ENCODE measurements at regions not wholly inside any gene's neighbourhood (a gene's known extent, or its start where the extent isn't known, plus 50 kb on each side); places are given as distances from the start of the nearest gene placed in this dataset.

DNA sequence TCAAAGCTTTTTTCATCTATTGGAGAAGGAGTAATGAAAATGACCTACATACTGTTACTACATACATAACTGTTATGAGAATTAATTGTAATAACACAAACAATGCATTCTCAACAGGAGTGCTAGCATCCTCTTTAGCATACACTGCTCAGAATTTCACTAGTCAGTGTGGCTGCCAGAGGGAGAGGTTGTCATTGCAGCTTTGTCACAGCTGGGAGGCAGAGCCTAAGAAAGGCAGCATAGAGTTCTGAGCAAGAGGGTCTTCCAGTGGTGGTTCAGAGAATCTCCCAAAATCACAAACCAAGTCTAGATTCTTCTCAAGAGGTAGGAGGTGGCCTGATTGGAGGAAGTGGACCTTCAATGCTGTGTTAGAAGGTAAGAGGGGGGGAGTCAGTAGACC lies 286.7 kb upstream of the CYRIA start:
- no peaks in the 10 kb centered on the region for H3K4me1 ChIP-seq (ENCODE audit: control insufficient read depth, insufficient read depth, low read depth, low read length)
- H3K4ac ChIP-seq (ENCODE audit: low read depth in 1 of 2, low read length in 2 of 2) = no peak overlapping the region
- no peaks in the 10 kb centered on the region for H3K27me3 ChIP-seq (ENCODE audit: control insufficient read depth in 1 of 2, insufficient read depth in 1 of 2, low read length in 2 of 2)
- no peak overlapping the region for H3K4me2 ChIP-seq (ENCODE audit: low read length, poor library complexity, severe bottlenecking)
- no peak overlapping the region for H4K91ac ChIP-seq (ENCODE audit: low read length)
- H3K79me1 ChIP-seq (replicated peaks; ENCODE audit: low read length, poor library complexity, severe bottlenecking) = no peaks in the 10 kb centered on the region
- no peak overlapping the region for H2AK5ac ChIP-seq (ENCODE audit: low read length, severe bottlenecking)
- DNase-seq = no peak
- H3K18ac ChIP-seq (ENCODE audit: low read depth in 1 of 2, low read length in 2 of 2) = no peak overlapping the region
- H3K23ac ChIP-seq (ENCODE audit: low read length in 2 of 2) = no peak overlapping the region
- H2BK15ac ChIP-seq (ENCODE audit: low read depth, poor library complexity, severe bottlenecking) = no peak overlapping the region
- no peaks in the 10 kb centered on the region for H3K9me3 ChIP-seq (ENCODE audit: control insufficient read depth, low read length)
- H3K14ac ChIP-seq (ENCODE audit: low read length in 2 of 2) = no peak overlapping the region
- H2BK5ac ChIP-seq (ENCODE audit: low read depth, low read length, poor library complexity, severe bottlenecking) = no peak overlapping the region
- no peak overlapping the region for H2BK120ac ChIP-seq (ENCODE audit: low read depth, low read length)
- H2AFZ ChIP-seq (ENCODE audit: low read depth, low read length) = no peak overlapping the region
- H4K8ac ChIP-seq (ENCODE audit: low read length) = no peak overlapping the region
- no peaks in the 10 kb centered on the region for H3K36me3 ChIP-seq (ENCODE audit: control insufficient read depth in 1 of 2, insufficient read depth in 2 of 2, low read depth in 1 of 2, low read length in 2 of 2)
- H3K4me3 ChIP-seq (ENCODE audit: insufficient read depth in 1 of 2, low read depth in 1 of 2, low read length in 2 of 2) = no peak overlapping the region
- no peak overlapping the region for H3K27ac ChIP-seq (ENCODE audit: low read length, poor library complexity, severe bottlenecking)
- no peak overlapping the region for H2BK12ac ChIP-seq (ENCODE audit: low read length in 2 of 2)
- no peak overlapping the region for H3K9ac ChIP-seq (ENCODE audit: low read length)

GRCh38 chr2:16950436-16950835 lies 284.8 kb upstream of the CYRIA start:
- no peaks in the 10 kb centered on the region for H3K36me3 ChIP-seq (ENCODE audit: control insufficient read depth in 1 of 2, insufficient read depth in 2 of 2, low read depth in 1 of 2, low read length in 2 of 2)
- H3K14ac ChIP-seq (ENCODE audit: low read length in 2 of 2) = no peak overlapping the region
- no peak overlapping the region for H3K18ac ChIP-seq (ENCODE audit: low read depth in 1 of 2, low read length in 2 of 2)
- H2BK12ac ChIP-seq (ENCODE audit: low read length in 2 of 2) = no peak overlapping the region
- no peak overlapping the region for H3K23ac ChIP-seq (ENCODE audit: low read length in 2 of 2)
- no peaks in the 10 kb centered on the region for H3K79me1 ChIP-seq (replicated peaks; ENCODE audit: low read length, poor library complexity, severe bottlenecking)
- no peak overlapping the region for H4K8ac ChIP-seq (ENCODE audit: low read length)
- H4K91ac ChIP-seq (ENCODE audit: low read length) = no peak overlapping the region
- H3K9ac ChIP-seq (ENCODE audit: low read length) = no peak overlapping the region
- H3K4me3 ChIP-seq (ENCODE audit: insufficient read depth in 1 of 2, low read depth in 1 of 2, low read length in 2 of 2) = no peak overlapping the region
- no peak overlapping the region for H2AK5ac ChIP-seq (ENCODE audit: low read length, severe bottlenecking)
- H3K27me3 ChIP-seq (ENCODE audit: control insufficient read depth in 1 of 2, insufficient read depth in 1 of 2, low read length in 2 of 2) = no peaks in the 10 kb centered on the region
- H2BK120ac ChIP-seq (ENCODE audit: low read depth, low read length) = no peak overlapping the region
- WGBS = 79% methylated on average over 2 of the region's 2 CpGs
- no peaks in the 10 kb centered on the region for H3K9me3 ChIP-seq (ENCODE audit: control insufficient read depth, low read length)
- H3K4me1 ChIP-seq (ENCODE audit: control insufficient read depth, insufficient read depth, low read depth, low read length) = no peaks in the 10 kb centered on the region
- H3K27ac ChIP-seq (ENCODE audit: low read length, poor library complexity, severe bottlenecking) = no peak overlapping the region
- no peak overlapping the region for H2BK5ac ChIP-seq (ENCODE audit: low read depth, low read length, poor library complexity, severe bottlenecking)
- H2BK15ac ChIP-seq (ENCODE audit: low read depth, poor library complexity, severe bottlenecking) = no peak overlapping the region
- H3K4ac ChIP-seq (ENCODE audit: low read depth in 1 of 2, low read length in 2 of 2) = no peak overlapping the region
- DNase-seq = no peak
- no peak overlapping the region for H3K4me2 ChIP-seq (ENCODE audit: low read length, poor library complexity, severe bottlenecking)
- no peak overlapping the region for H2AFZ ChIP-seq (ENCODE audit: low read depth, low read length)

DNA sequence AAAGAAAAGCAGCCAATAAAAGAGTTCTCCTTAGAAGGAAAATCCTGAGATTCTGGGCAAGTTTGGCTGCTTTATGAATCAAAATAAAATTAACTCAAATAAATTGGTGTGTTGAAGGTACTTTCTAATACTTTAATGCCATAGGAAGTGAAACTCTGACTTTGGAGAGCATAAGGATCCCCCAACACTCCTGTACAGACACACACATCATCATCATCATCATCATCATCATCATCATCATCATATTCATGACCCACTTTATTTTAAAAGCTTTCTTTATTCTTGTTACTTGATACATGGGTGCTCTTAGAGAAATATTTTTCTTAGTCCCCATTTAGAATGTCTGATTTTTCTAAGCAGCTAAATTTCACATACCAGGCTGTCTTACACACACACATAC lies 283.1 kb upstream of the CYRIA start:
- Histone ChIP-seq H3K18ac (ENCODE audit: low read depth in 1 of 2, low read length in 2 of 2) (no peak overlapping the region), H3K27me3 (ENCODE audit: control insufficient read depth in 1 of 2, insufficient read depth in 1 of 2, low read length in 2 of 2) (no peaks in the 10 kb centered on the region), H3K4ac (ENCODE audit: low read depth in 1 of 2, low read length in 2 of 2) (no peak overlapping the region), H3K36me3 (ENCODE audit: control insufficient read depth in 1 of 2, insufficient read depth in 2 of 2, low read depth in 1 of 2, low read length in 2 of 2) (no peaks in the 10 kb centered on the region), H2BK5ac (ENCODE audit: low read depth, low read length, poor library complexity, severe bottlenecking) (no peak overlapping the region), H2AK5ac (ENCODE audit: low read length, severe bottlenecking) (no peak overlapping the region), H2BK120ac (ENCODE audit: low read depth, low read length) (no peak overlapping the region), H3K23ac (ENCODE audit: low read length in 2 of 2) (no peak overlapping the region), H2BK15ac (ENCODE audit: low read depth, poor library complexity, severe bottlenecking) (no peak overlapping the region), H3K4me2 (ENCODE audit: low read length, poor library complexity, severe bottlenecking) (no peak overlapping the region), H4K8ac (ENCODE audit: low read length) (no peak overlapping the region), H4K91ac (ENCODE audit: low read length) (no peak overlapping the region), H2AFZ (ENCODE audit: low read depth, low read length) (no peak overlapping the region), H3K14ac (ENCODE audit: low read length in 2 of 2) (no peak overlapping the region), H2BK12ac (ENCODE audit: low read length in 2 of 2) (no peak overlapping the region), H3K4me1 (ENCODE audit: control insufficient read depth, insufficient read depth, low read depth, low read length) (no peaks in the 10 kb centered on the region), H3K79me1 (replicated peaks; ENCODE audit: low read length, poor library complexity, severe bottlenecking) (no peaks in the 10 kb centered on the region), H3K4me3 (ENCODE audit: insufficient read depth in 1 of 2, low read depth in 1 of 2, low read length in 2 of 2) (no peak overlapping the region), H3K27ac (ENCODE audit: low read length, poor library complexity, severe bottlenecking) (no peak overlapping the region), H3K9me3 (ENCODE audit: control insufficient read depth, low read length) (no peaks in the 10 kb centered on the region), H3K9ac (ENCODE audit: low read length) (no peak overlapping the region)
- no peak for DNase-seq

GRCh38 chr2:16948053-16948452 lies 282.4 kb upstream of the CYRIA start:
- Histone ChIP-seq H3K9me3 (ENCODE audit: control insufficient read depth, low read length) (no peaks in the 10 kb centered on the region), H4K8ac (ENCODE audit: low read length) (no peak overlapping the region), H3K18ac (ENCODE audit: low read depth in 1 of 2, low read length in 2 of 2) (no peak overlapping the region), H2AFZ (ENCODE audit: low read depth, low read length) (no peak overlapping the region), H3K27me3 (ENCODE audit: control insufficient read depth in 1 of 2, insufficient read depth in 1 of 2, low read length in 2 of 2) (no peaks in the 10 kb centered on the region), H3K4me2 (ENCODE audit: low read length, poor library complexity, severe bottlenecking) (no peak overlapping the region), H3K79me1 (replicated peaks; ENCODE audit: low read length, poor library complexity, severe bottlenecking) (no peaks in the 10 kb centered on the region), H3K9ac (ENCODE audit: low read length) (no peak overlapping the region), H2BK12ac (ENCODE audit: low read length in 2 of 2) (no peak overlapping the region), H2BK120ac (ENCODE audit: low read depth, low read length) (no peak overlapping the region), H3K4me1 (ENCODE audit: control insufficient read depth, insufficient read depth, low read depth, low read length) (no peaks in the 10 kb centered on the region), H3K14ac (ENCODE audit: low read length in 2 of 2) (no peak overlapping the region), H3K4ac (ENCODE audit: low read depth in 1 of 2, low read length in 2 of 2) (no peak overlapping the region), H3K36me3 (ENCODE audit: control insufficient read depth in 1 of 2, insufficient read depth in 2 of 2, low read depth in 1 of 2, low read length in 2 of 2) (no peaks in the 10 kb centered on the region), H2BK5ac (ENCODE audit: low read depth, low read length, poor library complexity, severe bottlenecking) (no peak overlapping the region), H3K27ac (ENCODE audit: low read length, poor library complexity, severe bottlenecking) (no peak overlapping the region), H2BK15ac (ENCODE audit: low read depth, poor library complexity, severe bottlenecking) (no peak overlapping the region), H4K91ac (ENCODE audit: low read length) (no peak overlapping the region), H3K23ac (ENCODE audit: low read length in 2 of 2) (no peak overlapping the region), H2AK5ac (ENCODE audit: low read length, severe bottlenecking) (no peak overlapping the region), H3K4me3 (ENCODE audit: insufficient read depth in 1 of 2, low read depth in 1 of 2, low read length in 2 of 2) (no peak overlapping the region)
- DNase-seq = no peak
- 62% methylated on average over 3 of the region's 5 CpGs for WGBS

Measured in mesenchymal stem cell (in vitro differentiated cells and primary cell).